Mesenchymal stem cell (in vitro differentiated cells and primary cell): ENCODE measurements at regions not wholly inside any gene's neighbourhood (a gene's known extent, or its start where the extent isn't known, plus 50 kb on each side); places are given as distances from the start of the nearest gene placed in this dataset.

ENCODE experiments used
- DNase-seq: peaks from one replicate; pipeline ENCODE4 v3.0.0-alpha.2; 2013
- H2AFZ ChIP-seq: one replicate; pipeline ENCODE4 v1.6.1; 2013; ENCODE audit warnings: low read depth, mild to moderate bottlenecking, control low read depth, inconsistent platforms, low read length, moderate library complexity
- H2AK5ac ChIP-seq: 2 replicates; pipeline ENCODE4 v1.6.1; 2013; ENCODE audit warnings: low read length, moderate library complexity, mild to moderate bottlenecking, inconsistent platforms; ENCODE audit not compliant: severe bottlenecking
- H2BK120ac ChIP-seq: one replicate; pipeline ENCODE4 v1.6.1; 2013; ENCODE audit warnings: low read depth, mild to moderate bottlenecking, inconsistent platforms, low read length, moderate library complexity
- H2BK12ac ChIP-seq, 2 experiments: one replicate each; pipeline ENCODE4 v1.6.1; 2013; ENCODE audit warnings: inconsistent platforms in 2 of 2, low read length in 2 of 2, mild to moderate bottlenecking in 2 of 2, moderate library complexity in 2 of 2, control low read depth in 1 of 2
- H2BK15ac ChIP-seq: one replicate; pipeline ENCODE4 v1.6.1; 2013; ENCODE audit warnings: mild to moderate bottlenecking, low read depth, inconsistent platforms; ENCODE audit not compliant: poor library complexity, severe bottlenecking
- H2BK5ac ChIP-seq: 2 replicates; pipeline ENCODE4 v1.6.1; 2013; ENCODE audit warnings: low read depth, mild to moderate bottlenecking, low read length, control low read depth, inconsistent platforms; ENCODE audit not compliant: poor library complexity, severe bottlenecking
- H3K14ac ChIP-seq, 2 experiments: one replicate each; pipeline ENCODE4 v1.6.1; 2013; ENCODE audit warnings: inconsistent platforms in 2 of 2, low read length in 2 of 2, control low read depth in 1 of 2, mild to moderate bottlenecking in 1 of 2, moderate library complexity in 1 of 2
- H3K18ac ChIP-seq, 2 experiments: one replicate each; pipeline ENCODE4 v1.6.1; 2013; ENCODE audit warnings: inconsistent platforms in 2 of 2, low read length in 2 of 2, control low read depth in 1 of 2, low read depth in 1 of 2, mild to moderate bottlenecking in 1 of 2
- H3K23ac ChIP-seq, 2 experiments: one replicate each; pipeline ENCODE4 v1.6.1; 2013; ENCODE audit warnings: inconsistent platforms in 2 of 2, low read length in 2 of 2, mild to moderate bottlenecking in 2 of 2, moderate library complexity in 2 of 2, control low read depth in 1 of 2
- H3K27ac ChIP-seq: 2 replicates; pipeline ENCODE4 v1.5.1; 2013; ENCODE audit warnings: mild to moderate bottlenecking, moderate library complexity, low read length, control low read depth, inconsistent platforms; ENCODE audit not compliant: poor library complexity, severe bottlenecking
- H3K27me3 ChIP-seq, 2 experiments: 2 replicates each; pipeline versions ENCODE4 v1.6.1 to v1.7.0; 2013; ENCODE audit warnings: low read length in 2 of 2, mild to moderate bottlenecking in 2 of 2, moderate library complexity in 2 of 2, control low read depth in 1 of 2, inconsistent platforms in 1 of 2; ENCODE audit not compliant: control insufficient read depth in 1 of 2, insufficient read depth in 1 of 2
- H3K36me3 ChIP-seq, 2 experiments: 2 replicates each; pipeline versions ENCODE4 v1.6.1 to v1.7.0; 2013; ENCODE audit warnings: low read length in 2 of 2, control low read depth in 1 of 2, inconsistent platforms in 1 of 2, low read depth in 1 of 2, mild to moderate bottlenecking in 1 of 2; ENCODE audit not compliant: insufficient read depth in 2 of 2, control insufficient read depth in 1 of 2
- H3K4ac ChIP-seq, 2 experiments: one replicate each; pipeline ENCODE4 v1.6.1; 2013; ENCODE audit warnings: inconsistent platforms in 2 of 2, low read length in 2 of 2, mild to moderate bottlenecking in 2 of 2, moderate library complexity in 2 of 2, control low read depth in 1 of 2, low read depth in 1 of 2
- H3K4me1 ChIP-seq: 2 replicates; pipeline ENCODE4 v1.6.1; 2013; ENCODE audit warnings: low read depth, low read length, control low read depth; ENCODE audit not compliant: control insufficient read depth, insufficient read depth
- H3K4me2 ChIP-seq: 2 replicates; pipeline ENCODE4 v1.6.1; 2013; ENCODE audit warnings: low read length, mild to moderate bottlenecking, inconsistent platforms; ENCODE audit not compliant: poor library complexity, severe bottlenecking
- H3K4me3 ChIP-seq, 2 experiments: 2 replicates each; pipeline versions ENCODE4 v1.5.1 to v1.7.0; 2013; ENCODE audit warnings: low read length in 2 of 2, mild to moderate bottlenecking in 2 of 2, control low read depth in 1 of 2, low read depth in 1 of 2; ENCODE audit not compliant: insufficient read depth in 1 of 2
- H3K79me1 ChIP-seq: replicated peaks from 2 replicates; pipeline ENCODE4 v1.6.1; 2013; ENCODE audit warnings: mild to moderate bottlenecking, control low read depth, low read length, inconsistent platforms; ENCODE audit not compliant: poor library complexity, severe bottlenecking
- H3K9ac ChIP-seq: 2 replicates; pipeline ENCODE4 v1.7.0; 2013; ENCODE audit warnings: mild to moderate bottlenecking, low read length, moderate library complexity
- H3K9me3 ChIP-seq: 2 replicates; pipeline ENCODE4 v1.7.0; 2013; ENCODE audit warnings: mild to moderate bottlenecking, low read length; ENCODE audit not compliant: control insufficient read depth
- H4K8ac ChIP-seq: one replicate; pipeline ENCODE4 v1.6.1; 2013; ENCODE audit warnings: inconsistent platforms, mild to moderate bottlenecking, low read length, moderate library complexity
- H4K91ac ChIP-seq: one replicate; pipeline ENCODE4 v1.6.1; 2013; ENCODE audit warnings: mild to moderate bottlenecking, low read length, inconsistent platforms
- WGBS: methylation state at CpG from one replicate; pipeline ENCODE4 v1.1.7; 2013; ENCODE audit warnings: mixed read lengths; 5-methylcytosine and 5-hydroxymethylcytosine counted together

- DNase-seq, result peak; percentile 87
- no peak overlapping the region for H3K4me3 ChIP-seq
- H3K27me3 ChIP-seq, result no peaks in the 10 kb centered on the region
- WGBS, result 29% methylated on average over 5 of the region's 7 CpGs
- no peaks in the 10 kb centered on the region for H3K79me1 ChIP-seq
- no peak overlapping the region for H3K9ac ChIP-seq
- peak overlapping the region; percentile 82 for H3K27ac ChIP-seq
- no peak overlapping the region for H3K23ac ChIP-seq
- peak overlapping the region; percentile 30 for H3K4me2 ChIP-seq
- no peak overlapping the region for H3K14ac ChIP-seq
- H3K4ac ChIP-seq, result no peak overlapping the region
- no peak overlapping the region for H2AFZ ChIP-seq
- H2AK5ac ChIP-seq, result no peak overlapping the region
- no peak overlapping the region for H2BK12ac ChIP-seq
- no peaks in the 10 kb centered on the region for H3K36me3 ChIP-seq
- H2BK120ac ChIP-seq, result no peak overlapping the region
- H3K18ac ChIP-seq, result peak overlapping the region in 1 of 2 experiments; percentile 3
- H2BK5ac ChIP-seq, result peak overlapping the region; percentile 83
- H3K9me3 ChIP-seq, result no peaks in the 10 kb centered on the region
- no peak overlapping the region for H4K91ac ChIP-seq
- H4K8ac ChIP-seq, result no peak overlapping the region
- no peak overlapping the region for H2BK15ac ChIP-seq
- H3K4me1 ChIP-seq, result peaks cover 3% of the 10 kb centered on the region
These were observed 760.6 kb downstream of the EFNB2 start for GRCh38 chr13:105774739-105775460.

- no peak overlapping the region for H2BK12ac ChIP-seq
- H3K23ac ChIP-seq, result no peak overlapping the region
- peak overlapping the region; percentile 46 for H2BK5ac ChIP-seq
- H3K27ac ChIP-seq, result peak overlapping the region; percentile 82
- H2AFZ ChIP-seq, result no peak overlapping the region
- H3K36me3 ChIP-seq, result no peaks in the 10 kb centered on the region
- peak overlapping the region; percentile 30 for H3K4me2 ChIP-seq
- DNase-seq, result peak; percentile 94
- H3K14ac ChIP-seq, result no peak overlapping the region
- H3K9ac ChIP-seq, result no peak overlapping the region
- WGBS, result 1% methylated on average over 6 of the region's 7 CpGs
- H2BK120ac ChIP-seq, result no peak overlapping the region
- no peak overlapping the region for H2BK15ac ChIP-seq
- no peaks in the 10 kb centered on the region for H3K9me3 ChIP-seq
- no peak overlapping the region for H4K91ac ChIP-seq
- H3K79me1 ChIP-seq, result no peaks in the 10 kb centered on the region
- no peak overlapping the region for H4K8ac ChIP-seq
- no peak overlapping the region for H3K4ac ChIP-seq
- H3K4me3 ChIP-seq, result no peak overlapping the region
- peaks cover 3% of the 10 kb centered on the region for H3K4me1 ChIP-seq
- no peak overlapping the region for H2AK5ac ChIP-seq
- H3K18ac ChIP-seq, result no peak overlapping the region
- H3K27me3 ChIP-seq, result no peaks in the 10 kb centered on the region
These were observed 761.5 kb downstream of the EFNB2 start for GRCh38 chr13:105773863-105774538.

DNA sequence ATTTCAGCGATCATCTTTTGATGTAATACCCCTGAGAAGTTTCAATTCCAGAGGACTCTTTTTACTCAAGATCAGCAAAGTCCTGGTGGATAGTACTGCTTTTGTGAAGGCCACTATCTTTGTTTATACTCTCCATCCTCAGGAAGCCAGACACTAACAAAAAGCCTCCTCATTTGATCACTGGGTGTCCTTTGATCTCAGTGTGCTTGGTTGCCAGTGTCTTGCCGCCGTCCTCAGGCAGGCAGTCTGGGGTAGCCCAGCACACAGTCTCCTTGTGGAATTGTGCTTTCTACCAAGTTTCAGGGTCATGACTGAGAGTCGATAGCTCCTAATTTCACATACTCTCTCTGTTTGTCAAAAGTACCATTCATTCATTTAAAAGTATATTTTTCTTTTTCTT, 762.2 kb downstream of the EFNB2 start:
- Histone ChIP-seq H4K8ac (no peak overlapping the region), H3K9me3 (no peaks in the 10 kb centered on the region), H3K9ac (no peak overlapping the region), H3K18ac (peak overlapping the region in 1 of 2 experiments; percentile 42), H3K27me3 (no peaks in the 10 kb centered on the region), H3K4me1 (peaks cover 3% of the 10 kb centered on the region), H3K14ac (no peak overlapping the region), H2AFZ (no peak overlapping the region), H2BK120ac (no peak overlapping the region), H2AK5ac (peak overlapping the region; percentile 15), H3K4me3 (no peak overlapping the region), H3K4me2 (no peak overlapping the region), H3K36me3 (no peaks in the 10 kb centered on the region), H4K91ac (no peak overlapping the region), H3K4ac (no peak overlapping the region), H3K27ac (peak overlapping the region; percentile 15), H3K79me1 (no peaks in the 10 kb centered on the region), H2BK5ac (no peak overlapping the region), H2BK12ac (peak overlapping the region in 1 of 2 experiments; percentile 78), H3K23ac (no peak overlapping the region), H2BK15ac (no peak overlapping the region)
- WGBS, result 41% methylated on average over 4 of the region's 4 CpGs
- peak; percentile 26 for DNase-seq

GRCh38 chr13:105764486-105764885, 771.0 kb downstream of the EFNB2 start:
- no peak overlapping the region for H3K14ac ChIP-seq
- no peak overlapping the region for H2BK120ac ChIP-seq
- no peak overlapping the region for H3K4me3 ChIP-seq
- H3K79me1 ChIP-seq, result no peaks in the 10 kb centered on the region
- H3K9me3 ChIP-seq, result no peaks in the 10 kb centered on the region
- no peak overlapping the region for H2BK15ac ChIP-seq
- no peak overlapping the region for H3K4ac ChIP-seq
- H3K27me3 ChIP-seq, result no peaks in the 10 kb centered on the region
- no peak overlapping the region for H3K18ac ChIP-seq
- H3K23ac ChIP-seq, result no peak overlapping the region
- DNase-seq, result peak; percentile 24
- no peak overlapping the region for H2AFZ ChIP-seq
- H2BK12ac ChIP-seq, result no peak overlapping the region
- H3K9ac ChIP-seq, result no peak overlapping the region
- no peak overlapping the region for H2BK5ac ChIP-seq
- no peak overlapping the region for H2AK5ac ChIP-seq
- no peak overlapping the region for H4K8ac ChIP-seq
- no CpG with 5 or more reads among the region's 2 CpGs for WGBS
- no peak overlapping the region for H3K4me2 ChIP-seq
- no peaks in the 10 kb centered on the region for H3K4me1 ChIP-seq
- no peak overlapping the region for H4K91ac ChIP-seq
- H3K27ac ChIP-seq, result no peak overlapping the region
- H3K36me3 ChIP-seq, result no peaks in the 10 kb centered on the region
